ENCODE measurements at regions not wholly inside any gene's neighbourhood (a gene's known extent, or its start where the extent isn't known, plus 50 kb on each side); places are given as distances from the start of the nearest gene placed in this dataset.
A peak's percentile ranks its signal among the peaks of the same experiment; 100 is the strongest.

GRCh38 chr3:147615035-147615434, 205.9 kb downstream of the ZIC1 start:
- CTCF ChIA-PET: no interaction called here
- no peak overlapping the region for H3K4me3 ChIP-seq
- no peak for DNase-seq (ENCODE audit: low read depth in 1 of 2, low spot score in 1 of 2)

GRCh38 chr3:147616998-147617619, 207.9 kb downstream of the ZIC1 start:
- no peak overlapping the region for H3K4me2 ChIP-seq
- DNase-seq (ENCODE audit: low read depth in 1 of 2, low spot score in 1 of 2) (peak in 1 of 2 experiments; percentile 26), ATAC-seq (no peak), FAIRE-seq (no peak)
- no peaks in the 10 kb centered on the region for H3K4me1 ChIP-seq
- TF ChIP-seq RAD21 (conservative IDR thresholded peaks at IDR 0.05 in 1 of 2, IDR thresholded peaks at IDR 0.05 in 1 of 2) (no peak; a peak in 1 of 5 replicates), FOSL2 (IDR thresholded peaks at IDR 0.05) (no peak), FOSL2 (CRISPR knock-in tag; IDR thresholded peaks at IDR 0.05) (no peak), ESRRA (IDR thresholded peaks at IDR 0.05; ENCODE audit: borderline replicate concordance, low read length) (no peak), POLR2AphosphoS2 (conservative IDR thresholded peaks at IDR 0.05; ENCODE audit: low read length) (no peak), CTCF (IDR thresholded peaks at IDR 0.05) (peak; percentile 29; the same call in 1 of the 3 replicates)
- no peaks in the 10 kb centered on the region for H3K9me3 ChIP-seq
- ChIA-PET POLR2A (no interaction called here), CTCF (no interaction called here)
- no peak overlapping the region for H3K27ac ChIP-seq
- H3K4me3 ChIP-seq: no peak overlapping the region
- 2% methylated on average over 2 of the region's 2 CpGs for WGBS (ENCODE audit: missing lambda C conversion rate)

More at GRCh38 chr3:147615035-147615434, 205.9 kb downstream of the ZIC1 start:
- POLR2A ChIA-PET: no interaction called here
- Histone ChIP-seq H3K4me2 (no peak overlapping the region), H3K27ac (no peak overlapping the region), H3K9me3 (no peaks in the 10 kb centered on the region), H3K4me1 (no peaks in the 10 kb centered on the region)
- no peak for ATAC-seq
- TF ChIP-seq EP300 (IDR thresholded peaks at IDR 0.05) (no peak), TP53 (CRISPR knock-in tag; IDR thresholded peaks at IDR 0.05) (no peak), CBX8 (IDR thresholded peaks at IDR 0.05) (no peak), CHD4 (IDR thresholded peaks at IDR 0.05; ENCODE audit: borderline replicate concordance) (no peak), ZNF302 (CRISPR knock-in tag; IDR thresholded peaks at IDR 0.05) (no peak), HES2 (IDR thresholded peaks at IDR 0.05) (no peak), RFX5 (IDR thresholded peaks at IDR 0.05) (no peak), CHD2 (IDR thresholded peaks at IDR 0.05; ENCODE audit: low read length, partially characterized antibody) (no peak)
- FAIRE-seq: no peak
- WGBS (ENCODE audit: missing lambda C conversion rate): 55% methylated on average over 4 of the region's 4 CpGs

- H3K4me1 ChIP-seq: no peaks in the 10 kb centered on the region
- H3K27ac ChIP-seq: no peak overlapping the region
- ChIA-PET POLR2A (no interaction called here), CTCF (interaction anchor here (0.5 kb wide), 1 partner anchor 1022 kb away, joined by 3 read pairs; no protein-coding TSS in a partner anchor)
- H3K9me3 ChIP-seq: no peaks in the 10 kb centered on the region
- H3K4me3 ChIP-seq: no peak overlapping the region
- ATAC-seq (no peak), DNase-seq (ENCODE audit: low read depth in 1 of 2, low spot score in 1 of 2) (no peak), FAIRE-seq (no peak)
- H3K4me2 ChIP-seq: no peak overlapping the region
- TF ChIP-seq SMC3 (IDR thresholded peaks at IDR 0.05) (no peak), POLR2AphosphoS2 (conservative IDR thresholded peaks at IDR 0.05; ENCODE audit: low read length) (no peak), HOXB13 (CRISPR knock-in tag; IDR thresholded peaks at IDR 0.05; ENCODE audit: low read depth) (no peak), CHD2 (IDR thresholded peaks at IDR 0.05; ENCODE audit: low read length, partially characterized antibody) (no peak)
- 19% methylated on average over 4 of the region's 4 CpGs for WGBS (ENCODE audit: missing lambda C conversion rate)
Observed at GRCh38 chr3:147618691-147619090, 209.5 kb downstream of the ZIC1 start.

GRCh38 chr3:147619921-147620560, 210.9 kb downstream of the ZIC1 start:
- ChIA-PET POLR2A (no interaction called here), CTCF (no interaction called here)
- FAIRE-seq (no peak), ATAC-seq (no peak), DNase-seq (ENCODE audit: low read depth in 1 of 2, low spot score in 1 of 2) (no peak)
- H3K9me3 ChIP-seq: no peaks in the 10 kb centered on the region
- no peak overlapping the region for H3K4me2 ChIP-seq
- TF ChIP-seq CHD4 (IDR thresholded peaks at IDR 0.05; ENCODE audit: borderline replicate concordance) (no peak), ESRRA (IDR thresholded peaks at IDR 0.05; ENCODE audit: borderline replicate concordance, low read length) (no peak), KDM5A (IDR thresholded peaks at IDR 0.05) (no peak)
- H3K4me3 ChIP-seq: no peak overlapping the region
- no peak overlapping the region for H3K27ac ChIP-seq
- WGBS (ENCODE audit: missing lambda C conversion rate): 14% methylated on average over 3 of the region's 3 CpGs
- H3K4me1 ChIP-seq: no peaks in the 10 kb centered on the region
